Endodermal cell (in vitro differentiated cells): ENCODE measurements at regions not wholly inside any gene's neighbourhood (a gene's known extent, or its start where the extent isn't known, plus 50 kb on each side); places are given as distances from the start of the nearest gene placed in this dataset.

Source experiments
- DNase-seq: peaks from one replicate; pipeline ENCODE4 v3.0.0-alpha.2; 2017
- H3K27ac ChIP-seq: 2 replicates; pipeline ENCODE4 v1.5.1; 2013; ENCODE audit warnings: mild to moderate bottlenecking, low read depth, low read length, moderate library complexity
- H3K27me3 ChIP-seq: 2 replicates; pipeline ENCODE4 v1.6.1; 2013; ENCODE audit warnings: mild to moderate bottlenecking, low read length, moderate library complexity; ENCODE audit not compliant: insufficient read depth, control insufficient read depth, poor library complexity, severe bottlenecking
- H3K36me3 ChIP-seq: 2 replicates; pipeline ENCODE4 v1.7.0; 2013; ENCODE audit warnings: mild to moderate bottlenecking, low read length, moderate library complexity; ENCODE audit not compliant: control insufficient read depth, insufficient read depth
- H3K4me1 ChIP-seq: one replicate; pipeline ENCODE4 v1.7.0; 2013; ENCODE audit warnings: low read length; ENCODE audit not compliant: control insufficient read depth, insufficient read depth
- H3K4me3 ChIP-seq: 2 replicates; pipeline ENCODE4 v1.5.1; 2013; ENCODE audit warnings: mild to moderate bottlenecking, low read length, moderate library complexity
- H3K9ac ChIP-seq: 2 replicates; pipeline ENCODE4 v1.6.1; 2013; ENCODE audit warnings: mild to moderate bottlenecking, low read length, moderate library complexity; ENCODE audit not compliant: poor library complexity, severe bottlenecking; ENCODE audit errors: extremely low read depth
- H3K9me3 ChIP-seq: 2 replicates; pipeline ENCODE4 v1.6.1; 2013; ENCODE audit warnings: mild to moderate bottlenecking, low read length, moderate library complexity; ENCODE audit not compliant: control insufficient read depth
- H3K27ac Mint-ChIP-seq: 2 replicates; pipeline ENCODE4 v1.8.0; 2020; ENCODE audit warnings: mixed read lengths
- H3K27me3 Mint-ChIP-seq: 2 replicates; pipeline ENCODE4 v1.8.0; 2021; ENCODE audit warnings: mild to moderate bottlenecking, mixed read lengths; ENCODE audit not compliant: insufficient read depth
- H3K36me3 Mint-ChIP-seq: 2 replicates; pipeline ENCODE4 v1.8.0; 2020; ENCODE audit warnings: low read depth, mixed read lengths
- H3K4me1 Mint-ChIP-seq: 2 replicates; pipeline ENCODE4 v1.8.0; 2020; ENCODE audit warnings: mixed read lengths
- H3K4me3 Mint-ChIP-seq: 2 replicates; pipeline ENCODE4 v1.8.0; 2020; ENCODE audit warnings: mild to moderate bottlenecking, moderate library complexity, mixed read lengths
- H3K9me3 Mint-ChIP-seq: 2 replicates; pipeline ENCODE4 v1.8.0; 2020; ENCODE audit warnings: mild to moderate bottlenecking, mixed read lengths
- CTCF ChIP-seq: fragments of 200-600 bp; sonication (generic); conservative IDR thresholded peaks from 2 replicates; pipeline ENCODE4 v1.5.0; 2021; ENCODE audit warnings: antibody characterized with exemption, mild to moderate bottlenecking
- WGBS, 2 experiments: methylation state at CpG; one replicate each; pipeline versions ENCODE4 v1.1.5 to v1.1.7; 2013; ENCODE audit warnings: missing lambda C conversion rate in 2 of 2, mixed read lengths in 1 of 2; ENCODE audit not compliant: insufficient coverage in 1 of 2, insufficient read length in 1 of 2; 5-methylcytosine and 5-hydroxymethylcytosine counted together

- H3K36me3 ChIP-seq = no peaks in the 10 kb centered on the region
- no peaks in the 10 kb centered on the region for H3K27me3 ChIP-seq
- H3K27me3 Mint-ChIP-seq = no peaks in the 10 kb centered on the region
- H3K27ac ChIP-seq = no peak overlapping the region
- TF ChIP-seq CTCF = no peak
- H3K27ac Mint-ChIP-seq = no peak overlapping the region
- H3K4me3 Mint-ChIP-seq = no peak overlapping the region
- H3K9me3 Mint-ChIP-seq = no peaks in the 10 kb centered on the region
- H3K36me3 Mint-ChIP-seq = no peaks in the 10 kb centered on the region
- H3K4me1 ChIP-seq = peaks cover 8% of the 10 kb centered on the region
- H3K9me3 ChIP-seq = no peaks in the 10 kb centered on the region
- no peak overlapping the region for H3K9ac ChIP-seq
- 88 to 100% methylated on average over 2 to 3 of the region's 3 CpGs for WGBS, 2 experiments
- H3K4me3 ChIP-seq = no peak overlapping the region
- no peak for DNase-seq
- peaks cover 14% of the 10 kb centered on the region for H3K4me1 Mint-ChIP-seq
These were observed 110.9 kb upstream of the ADAMTSL1 start for GRCh38 chr9:18362901-18363685.

GRCh38 chr9:18365651-18366050, 108.3 kb upstream of the ADAMTSL1 start:
- H3K9me3 Mint-ChIP-seq = no peaks in the 10 kb centered on the region
- H3K27ac Mint-ChIP-seq = no peak overlapping the region
- no peak overlapping the region for H3K4me3 ChIP-seq
- 90 to 92% methylated on average over 2 to 6 of the region's 6 CpGs for WGBS, 2 experiments
- H3K27ac ChIP-seq = no peak overlapping the region
- no peaks in the 10 kb centered on the region for H3K36me3 Mint-ChIP-seq
- H3K27me3 Mint-ChIP-seq = no peaks in the 10 kb centered on the region
- no peaks in the 10 kb centered on the region for H3K27me3 ChIP-seq
- H3K4me3 Mint-ChIP-seq = no peak overlapping the region
- no peak for TF ChIP-seq CTCF
- no peaks in the 10 kb centered on the region for H3K36me3 ChIP-seq
- peaks cover 5% of the 10 kb centered on the region for H3K4me1 Mint-ChIP-seq
- H3K9me3 ChIP-seq = no peaks in the 10 kb centered on the region
- H3K4me1 ChIP-seq = no peaks in the 10 kb centered on the region
- no peak overlapping the region for H3K9ac ChIP-seq
- no peak for DNase-seq

GRCh38 chr9:18366184-18366583, 107.8 kb upstream of the ADAMTSL1 start:
- no peaks in the 10 kb centered on the region for H3K27me3 Mint-ChIP-seq
- no peak for DNase-seq
- H3K9ac ChIP-seq = no peak overlapping the region
- no peak overlapping the region for H3K27ac Mint-ChIP-seq
- H3K4me1 Mint-ChIP-seq = peaks cover 4% of the 10 kb centered on the region
- no peaks in the 10 kb centered on the region for H3K36me3 ChIP-seq
- no peak overlapping the region for H3K4me3 Mint-ChIP-seq
- no peak for TF ChIP-seq CTCF
- no peak overlapping the region for H3K4me3 ChIP-seq
- H3K9me3 ChIP-seq = no peaks in the 10 kb centered on the region
- 87 to 94% methylated on average over 3 of the region's 3 CpGs for WGBS, 2 experiments
- no peaks in the 10 kb centered on the region for H3K4me1 ChIP-seq
- H3K27me3 ChIP-seq = no peaks in the 10 kb centered on the region
- no peak overlapping the region for H3K27ac ChIP-seq
- H3K36me3 Mint-ChIP-seq = no peaks in the 10 kb centered on the region
- no peaks in the 10 kb centered on the region for H3K9me3 Mint-ChIP-seq
